GM12878 (cell line): ENCODE measurements at regions not wholly inside any gene's neighbourhood (a gene's known extent, or its start where the extent isn't known, plus 50 kb on each side); places are given as distances from the start of the nearest gene placed in this dataset.

Experiments
- ATAC-seq: fragments of 200-7000 bp; cut with Tn5 transposase; 3 replicates; pipeline ENCODE4 v1.9.1; 2020; ENCODE audit warnings: mild to moderate bottlenecking, moderate library complexity
- BruUV-seq: library from RNA; stranded (reverse); fragments of 400-500 nt; replicated peaks from 2 replicates; lab custom pipeline; 2021; lab: Mats Ljungman, UMichigan
- CTCF ChIA-PET: fragments of 300-600 bp; sonication (Branson Sonifier 250); formaldehyde crosslinking; extraction: SDS; loops from one replicate; lab custom pipeline; 2021; ENCODE audit warnings: inconsistent platforms; lab: Yijun Ruan, JAX
- POLR2A ChIA-PET: fragments of 350-600 bp; formaldehyde crosslinking; extraction: SDS; loops from one replicate; lab custom pipeline; 2021; ENCODE audit warnings: inconsistent platforms; lab: Charles Lee
- RAD21 ChIA-PET: fragments of 300-600 bp; sonication (Branson Sonifier 250); formaldehyde crosslinking; loops from one replicate; lab custom pipeline; 2023; ENCODE audit warnings: antibody characterized with exemption; ENCODE audit not compliant: unreplicated experiment; lab: Charles Lee
- SMC1A ChIA-PET: fragments of 300-600 bp; sonication (Branson Sonifier 250); formaldehyde crosslinking; loops from one replicate; lab custom pipeline; 2023; ENCODE audit not compliant: unreplicated experiment, uncharacterized antibody; lab: Charles Lee
- DNase-seq: peaks from one replicate; pipeline ENCODE4 v3.0.0-alpha.2; 2011; ENCODE audit warnings: low read depth, low spot score
- FAIRE-seq: peaks from 3 replicates; lab custom pipeline; 2011; peaks lifted over from hg19 to GRCh38; lab: Jason Lieb, UNC
- H2AFZ ChIP-seq: 2 replicates; pipeline ENCODE4 v1.6.0; 2011; ENCODE audit warnings: low read depth, low read length, control low read depth; ENCODE audit not compliant: control insufficient read depth
- H3K27ac ChIP-seq: 2 replicates; pipeline ENCODE4 v1.5.1; 2011; ENCODE audit warnings: control low read depth; ENCODE audit not compliant: control insufficient read depth, insufficient read depth
- H3K27me3 ChIP-seq, 2 experiments: replicated peaks in 1 of 2; 2 replicates each; pipeline versions ENCODE4 v1.6.0 to v1.6.1; 2011; ENCODE audit warnings: low read length in 1 of 2; ENCODE audit not compliant: control insufficient read depth in 2 of 2, insufficient read depth in 2 of 2
- H3K36me3 ChIP-seq, 2 experiments: 2 replicates each; pipeline ENCODE4 v1.5.1; 2011; ENCODE audit warnings: low read length in 1 of 2; ENCODE audit not compliant: control insufficient read depth in 2 of 2, insufficient read depth in 2 of 2
- H3K4me1 ChIP-seq: 2 replicates; pipeline ENCODE4 v1.6.1; 2011; ENCODE audit warnings: mild to moderate bottlenecking, low read length, moderate library complexity, mixed read lengths; ENCODE audit not compliant: control insufficient read depth, insufficient read depth
- H3K4me2 ChIP-seq: 2 replicates; pipeline ENCODE4 v1.6.0; 2011; ENCODE audit warnings: control low read depth; ENCODE audit not compliant: control insufficient read depth, insufficient read depth
- H3K4me3 ChIP-seq: fragments of 200-600 bp; sonication (generic); 2 replicates; pipeline ENCODE4 v1.5.1; 2016
- H3K79me2 ChIP-seq: 2 replicates; pipeline ENCODE4 v1.6.0; 2011; ENCODE audit warnings: low read length; ENCODE audit not compliant: control insufficient read depth, insufficient read depth
- H3K9ac ChIP-seq: 2 replicates; pipeline ENCODE4 v1.8.0; 2011; ENCODE audit warnings: low read length, control low read depth, mixed read lengths; ENCODE audit not compliant: control insufficient read depth, insufficient read depth
- H3K9me3 ChIP-seq: replicated peaks from 3 replicates; pipeline ENCODE4 v1.5.1; 2011; ENCODE audit warnings: mild to moderate bottlenecking, low read length; ENCODE audit not compliant: control insufficient read depth, insufficient read depth
- H4K20me1 ChIP-seq: 2 replicates; pipeline ENCODE4 v1.6.0; 2011; ENCODE audit not compliant: control insufficient read depth, insufficient read depth
- E2F4 ChIP-seq: IDR thresholded peaks from 2 replicates; pipeline ENCODE4 v1.6.1; 2012; ENCODE audit warnings: low read depth, low read length, improper control_type of control experiment
- IRF4 ChIP-seq: IDR thresholded peaks from 2 replicates; pipeline ENCODE4 v1.6.1; 2011; ENCODE audit warnings: low read depth, low read length
- NFYB ChIP-seq: IDR thresholded peaks from 2 replicates; pipeline ENCODE4 v1.6.1; 2011; ENCODE audit warnings: low read depth, mild to moderate bottlenecking, low read length, improper control_type of control experiment, moderate library complexity; ENCODE audit not compliant: insufficient read depth
- NKRF ChIP-seq: fragments of 450-650 bp; conservative IDR thresholded peaks from 2 replicates; pipeline ENCODE4 v1.6.1; 2017; ENCODE audit warnings: mild to moderate bottlenecking, moderate library complexity
- NR2C2 ChIP-seq: IDR thresholded peaks from 2 replicates; pipeline ENCODE4 v1.6.1; 2011; ENCODE audit warnings: borderline replicate concordance, low read depth; ENCODE audit not compliant: control insufficient read depth, insufficient read length
- PBX3 ChIP-seq: IDR thresholded peaks from 2 replicates; pipeline ENCODE4 v1.6.1; 2011; ENCODE audit warnings: mild to moderate bottlenecking, low read depth, low read length, moderate library complexity; ENCODE audit not compliant: insufficient replicate concordance
- RB1 ChIP-seq: fragments of 450-650 bp; formaldehyde crosslinking; IDR thresholded peaks from 2 replicates; pipeline ENCODE4 v1.6.1; 2017; ENCODE audit warnings: mild to moderate bottlenecking, borderline replicate concordance
- SIX5 ChIP-seq: IDR thresholded peaks from 2 replicates; pipeline ENCODE4 v1.6.1; 2011; ENCODE audit warnings: mild to moderate bottlenecking, low read depth, low read length, moderate library complexity; ENCODE audit not compliant: severe bottlenecking
- ZNF24 ChIP-seq: fragments of 450-650 bp; IDR thresholded peaks from 2 replicates; pipeline ENCODE4 v1.6.1; 2017; ENCODE audit warnings: antibody characterized with exemption, mild to moderate bottlenecking
- WGBS: methylation state at CpG from one replicate; pipeline ENCODE4 v1.1.6; 2016; ENCODE audit warnings: low lambda C conversion rate; ENCODE audit not compliant: insufficient replicate concordance, insufficient coverage; ENCODE audit errors: missing lambda C conversion rate; 5-methylcytosine and 5-hydroxymethylcytosine counted together
- in situ Hi-C: fragments of 300-500 bp; cut with MboI; formaldehyde crosslinking; loops from 9 replicates; pipeline ENCODE4 v1.14.3; 2018; ENCODE audit warnings: mixed read lengths
- intact Hi-C: fragments of 100-400 bp; cut with micrococcal nuclease; formaldehyde crosslinking; loops from one replicate; pipeline ENCODE4 v1.14.2; 2022; ENCODE audit not compliant: unreplicated experiment

- in situ Hi-C loops (no loop called here), intact Hi-C loops (no loop called here)
- Histone ChIP-seq H3K79me2 (no peaks in the 10 kb centered on the region), H3K36me3 (no peaks in the 10 kb centered on the region), H4K20me1 (no peaks in the 10 kb centered on the region), H3K4me2 (peak overlapping the region; percentile 21; the same call in 1 of the 2 replicates), H3K27ac (peak overlapping the region; percentile 58; the same call in 1 of the 2 replicates), H2AFZ (peak overlapping the region; percentile 81; the same call in 1 of the 2 replicates), H3K27me3 (no peaks in the 10 kb centered on the region), H3K9me3 (peaks cover 2% of the 10 kb centered on the region; the same call in 2 of the 3 replicates), H3K9ac (no peak overlapping the region), H3K4me3 (no peak overlapping the region), H3K4me1 (peaks cover 31% of the 10 kb centered on the region)
- ChIA-PET RAD21 (interaction anchor here (0.7 to 15.3 kb wide), 7 partner anchors 9 to 94 kb away, joined by 3 to 395 read pairs (median 4); partner anchors contain the start of gene CPEB4), POLR2A (interaction anchor here (0.8 to 15.5 kb wide), 8 partner anchors 9 to 143 kb away, joined by 3 to 240 read pairs (median 3); partner anchors contain the start of gene CPEB4), CTCF (interaction anchor here (0.9 to 4.3 kb wide), 12 partner anchors 8 to 215 kb away, joined by 3 to 26 read pairs (median 6); no protein-coding TSS in a partner anchor), SMC1A (interaction anchor here (0.9 to 19.8 kb wide), 14 partner anchors 7 to 214 kb away, joined by 3 to 283 read pairs (median 13); partner anchors contain the start of genes BOD1 and CPEB4)
- FAIRE-seq = no peak
- 0% methylated on average over 1 of the region's 1 CpG for WGBS
- no peak for DNase-seq
- TF ChIP-seq NR2C2 (no peak), ZNF24 (no peak), NKRF (no peak), RB1 (no peak), PBX3 (no peak), IRF4 (no peak), E2F4 (no peak), SIX5 (no peak), NFYB (no peak)
- BruUV-seq = no TSS peak
- peak; percentile 48 for ATAC-seq
Measured at GRCh38 chr5:173830421-173830820, 57.7 kb upstream of the CPEB4 start.
